ENCODE measurements at regions not wholly inside any gene's neighbourhood (a gene's known extent, or its start where the extent isn't known, plus 50 kb on each side); places are given as distances from the start of the nearest gene placed in this dataset.

DNA sequence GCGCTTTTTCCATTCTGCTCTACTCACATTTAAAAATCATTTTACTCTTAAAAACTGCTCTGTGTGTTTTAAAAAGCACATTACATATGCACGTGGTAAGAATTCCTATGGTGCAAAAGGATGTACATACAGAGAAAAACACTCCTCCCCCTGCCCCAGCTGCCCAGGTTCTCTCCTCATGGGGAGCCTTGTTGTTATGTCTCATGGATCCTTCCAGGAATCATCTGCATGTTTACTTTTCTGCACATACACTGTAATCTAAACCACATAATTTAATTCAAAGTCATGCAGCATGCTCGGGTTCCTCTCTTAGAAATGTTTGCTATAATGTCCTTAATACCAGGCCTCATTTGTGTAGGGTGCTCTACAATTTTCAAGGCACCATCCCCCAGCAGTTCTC, 243.3 kb downstream of the LOXHD1 start:
- TF ChIP-seq, protein P1, sequence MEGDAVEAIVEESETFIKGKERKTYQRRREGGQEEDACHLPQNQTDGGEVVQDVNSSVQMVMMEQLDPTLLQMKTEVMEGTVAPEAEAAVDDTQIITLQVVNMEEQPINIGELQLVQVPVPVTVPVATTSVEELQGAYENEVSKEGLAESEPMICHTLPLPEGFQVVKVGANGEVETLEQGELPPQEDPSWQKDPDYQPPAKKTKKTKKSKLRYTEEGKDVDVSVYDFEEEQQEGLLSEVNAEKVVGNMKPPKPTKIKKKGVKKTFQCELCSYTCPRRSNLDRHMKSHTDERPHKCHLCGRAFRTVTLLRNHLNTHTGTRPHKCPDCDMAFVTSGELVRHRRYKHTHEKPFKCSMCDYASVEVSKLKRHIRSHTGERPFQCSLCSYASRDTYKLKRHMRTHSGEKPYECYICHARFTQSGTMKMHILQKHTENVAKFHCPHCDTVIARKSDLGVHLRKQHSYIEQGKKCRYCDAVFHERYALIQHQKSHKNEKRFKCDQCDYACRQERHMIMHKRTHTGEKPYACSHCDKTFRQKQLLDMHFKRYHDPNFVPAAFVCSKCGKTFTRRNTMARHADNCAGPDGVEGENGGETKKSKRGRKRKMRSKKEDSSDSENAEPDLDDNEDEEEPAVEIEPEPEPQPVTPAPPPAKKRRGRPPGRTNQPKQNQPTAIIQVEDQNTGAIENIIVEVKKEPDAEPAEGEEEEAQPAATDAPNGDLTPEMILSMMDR (IDR thresholded peaks at IDR 0.05): no peak
- TF ChIP-seq POLR2A (IDR thresholded peaks at IDR 0.05): no peak

Measured in Peyer's patch (tissue), 4 donors.